DMS114 treated with DMSO at 0.1 percent for 48 hours (cell line): ENCODE measurements at regions not wholly inside any gene's neighbourhood (a gene's known extent, or its start where the extent isn't known, plus 50 kb on each side); places are given as distances from the start of the nearest gene placed in this dataset.
A peak's percentile ranks its signal among the peaks of the same experiment; 100 is the strongest.

Experiments
- DNase-seq: peaks from one replicate; lab custom pipeline; 2025; ENCODE audit not compliant: unreplicated experiment; lab: John Stamatoyannopoulos, UW

GRCh38 chr5:82375488-82376244 is 97.5 kb upstream of the RPS23 start:
- DNase-seq: no peak

GRCh38 chr5:82374637-82375036 is 96.5 kb upstream of the RPS23 start:
- DNase-seq: no peak

- DNase-seq: no peak
Observed at GRCh38 chr5:82367930-82368329, 89.8 kb upstream of the RPS23 start.

- DNase-seq: no peak
Observed at GRCh38 chr5:82365744-82366228, 87.6 kb upstream of the RPS23 start.

GRCh38 chr5:82365026-82365425 is 86.9 kb upstream of the RPS23 start:
- DNase-seq: no peak

GRCh38 chr5:82364497-82364896 is 86.3 kb upstream of the RPS23 start:
- DNase-seq: peak; percentile 11

GRCh38 chr5:82363524-82363923 is 85.4 kb upstream of the RPS23 start:
- no peak for DNase-seq

GRCh38 chr5:82362636-82363035 is 84.5 kb upstream of the RPS23 start:
- no peak for DNase-seq

- no peak for DNase-seq
Observed at GRCh38 chr5:82360022-82360421, 81.9 kb upstream of the RPS23 start.

GRCh38 chr5:82359272-82359671 is 81.1 kb upstream of the RPS23 start:
- DNase-seq: no peak

- DNase-seq: no peak
Observed at GRCh38 chr5:82358457-82358856, 80.3 kb upstream of the RPS23 start.

- DNase-seq: no peak
Observed at GRCh38 chr5:82356808-82357671, 78.9 kb upstream of the RPS23 start.

GRCh38 chr5:82356021-82356420 is 77.9 kb upstream of the RPS23 start:
- DNase-seq: no peak

GRCh38 chr5:82355496-82355895 is 77.3 kb upstream of the RPS23 start:
- no peak for DNase-seq

GRCh38 chr5:82355053-82355452 is 76.9 kb upstream of the RPS23 start:
- no peak for DNase-seq

GRCh38 chr5:82354543-82354942 is 76.4 kb upstream of the RPS23 start:
- DNase-seq: no peak

- no peak for DNase-seq
Observed at GRCh38 chr5:82353522-82353921, 75.4 kb upstream of the RPS23 start.

GRCh38 chr5:82352146-82352791 is 74.1 kb upstream of the RPS23 start:
- no peak for DNase-seq

- peak; percentile 42 for DNase-seq
Observed at GRCh38 chr5:82351754-82352145, 73.6 kb upstream of the RPS23 start.

- DNase-seq: no peak
Observed at GRCh38 chr5:82351297-82351696, 73.1 kb upstream of the RPS23 start.

- no peak for DNase-seq
Observed at GRCh38 chr5:82349652-82350051, 71.5 kb upstream of the RPS23 start.
